ENCODE measurements at regions not wholly inside any gene's neighbourhood (a gene's known extent, or its start where the extent isn't known, plus 50 kb on each side); places are given as distances from the start of the nearest gene placed in this dataset.
A peak's percentile ranks its signal among the peaks of the same experiment; 100 is the strongest.
"Not testable (repeated sequence)": the region's sequence is repeated elsewhere in the genome, so short reads cannot be mapped to it uniquely, and the experiment has no call there.

DNA sequence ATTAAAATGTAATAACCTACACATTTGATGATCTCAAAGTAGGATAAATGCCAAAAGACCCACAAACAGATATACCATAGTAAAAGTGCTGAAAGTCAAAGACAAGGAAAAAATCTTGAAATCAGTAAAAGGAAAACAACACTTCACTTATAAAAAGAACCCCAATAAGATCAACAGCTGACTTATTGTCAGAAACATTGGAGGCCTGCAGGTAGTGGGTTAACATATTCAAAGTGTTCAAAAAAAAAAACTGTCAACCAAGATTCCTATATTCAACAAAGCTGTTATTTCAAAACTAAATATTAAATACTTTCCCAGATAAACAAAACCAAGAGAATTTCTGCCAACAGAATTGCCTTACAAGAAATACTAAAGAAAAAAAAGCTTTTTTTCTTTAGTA is 347.1 kb downstream of the GUCY2F start:
- no peaks in the 10 kb centered on the region for H3K27me3 Mint-ChIP-seq (ENCODE audit: low read depth)
- intact Hi-C loops (cut with micrococcal nuclease) = no loop called here
- H3K4me3 Mint-ChIP-seq = no peak overlapping the region

DNA sequence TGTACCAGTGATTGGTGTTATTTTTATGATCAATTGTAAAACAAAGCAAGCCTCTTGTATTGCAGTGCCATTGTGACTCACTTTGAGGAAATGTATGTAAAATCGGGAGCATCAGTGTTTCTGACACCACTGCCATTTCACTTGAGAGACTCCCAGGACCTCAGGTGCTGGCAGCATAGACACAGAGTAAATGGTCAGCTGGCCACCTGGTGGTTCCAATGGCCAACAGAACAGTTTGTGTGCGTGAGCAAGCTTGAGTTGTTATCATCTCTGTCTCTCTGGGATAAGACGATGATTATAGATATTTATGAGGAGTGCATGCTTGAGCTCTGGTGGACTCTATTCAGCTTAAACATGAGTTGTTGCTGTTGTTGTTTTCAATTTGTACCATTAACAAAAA is 356.6 kb downstream of the GUCY2F start:
- H3K4me1 Mint-ChIP-seq (ENCODE audit: low read depth) = no peaks in the 10 kb centered on the region
- intact Hi-C loops (cut with micrococcal nuclease) = no loop called here
- CTCF ChIA-PET = no interaction called here
- H3K9me3 Mint-ChIP-seq = no peaks in the 10 kb centered on the region
- H3K4me3 Mint-ChIP-seq = no peak overlapping the region
- H3K27ac Mint-ChIP-seq = no peak overlapping the region
- H3K27me3 Mint-ChIP-seq (ENCODE audit: low read depth) = no peaks in the 10 kb centered on the region
- no peaks in the 10 kb centered on the region for H3K36me3 Mint-ChIP-seq (ENCODE audit: low read depth)
- no peak for DNase-seq

More for the DNA sequence above, 347.1 kb downstream of the GUCY2F start:
- Mint-ChIP-seq H3K27ac (no peak overlapping the region), H3K4me1 (ENCODE audit: low read depth) (no peaks in the 10 kb centered on the region), H3K36me3 (ENCODE audit: low read depth) (no peaks in the 10 kb centered on the region), H3K9me3 (peaks cover 1% of the 10 kb centered on the region)
- no peak for DNase-seq
- CTCF ChIA-PET = no interaction called here

DNA sequence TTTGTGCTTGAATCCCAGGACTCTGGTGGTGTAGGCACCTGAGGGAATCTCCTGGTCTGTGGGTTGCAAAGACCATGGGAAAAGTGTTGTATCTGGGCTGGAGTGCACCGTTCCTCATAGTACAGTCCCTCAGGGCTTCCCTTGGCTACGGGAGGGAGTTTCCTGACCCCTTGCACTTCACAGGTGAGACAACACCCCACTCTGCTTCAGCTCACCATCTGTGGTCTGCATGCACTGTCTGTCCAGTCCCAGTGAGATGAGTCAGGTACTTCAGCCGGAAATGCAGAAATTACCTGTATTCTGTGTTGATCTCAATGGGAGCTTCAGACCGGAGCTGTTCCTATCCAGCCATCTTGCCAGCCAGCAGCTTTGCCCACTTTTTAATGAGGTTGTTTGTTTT is 353.0 kb upstream of the IRS4 start:
- Mint-ChIP-seq H3K4me1 (ENCODE audit: low read depth) (no peaks in the 10 kb centered on the region), H3K9me3 (peaks cover 3% of the 10 kb centered on the region), H3K4me3 (no peak overlapping the region), H3K27ac (no peak overlapping the region), H3K27me3 (ENCODE audit: low read depth) (no peaks in the 10 kb centered on the region), H3K36me3 (ENCODE audit: low read depth) (no peaks in the 10 kb centered on the region)
- CTCF ChIA-PET = no interaction called here
- no peak for DNase-seq
- intact Hi-C loops (cut with micrococcal nuclease) = no loop called here

DNA sequence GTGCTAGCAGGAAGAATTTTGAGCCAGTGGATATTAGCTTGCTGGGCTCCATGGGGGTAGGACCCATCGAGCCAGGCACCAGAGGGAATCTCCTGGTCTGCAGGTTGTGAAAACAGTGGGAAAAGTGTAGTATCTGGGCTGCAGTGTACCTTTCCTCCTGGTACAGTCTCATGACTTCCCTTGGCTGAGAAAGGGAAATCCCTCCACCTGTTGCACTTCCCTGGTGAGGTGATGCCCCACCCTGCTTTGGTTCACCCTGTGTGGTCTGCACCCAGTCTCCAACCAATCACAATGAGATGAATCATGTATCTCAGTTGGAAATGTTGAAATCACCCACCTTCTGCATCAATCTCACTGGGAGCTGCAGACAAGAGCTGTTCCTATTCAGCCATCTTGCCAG is 341.4 kb upstream of the IRS4 start:
- Mint-ChIP-seq H3K4me3 (no peak overlapping the region), H3K4me1 (ENCODE audit: low read depth) (no peaks in the 10 kb centered on the region), H3K27me3 (ENCODE audit: low read depth) (no peaks in the 10 kb centered on the region), H3K36me3 (ENCODE audit: low read depth) (no peaks in the 10 kb centered on the region), H3K9me3 (no peaks in the 10 kb centered on the region), H3K27ac (no peak overlapping the region)
- no peak for DNase-seq
- CTCF ChIA-PET = no interaction called here
- intact Hi-C loops (cut with micrococcal nuclease) = no loop called here

DNA sequence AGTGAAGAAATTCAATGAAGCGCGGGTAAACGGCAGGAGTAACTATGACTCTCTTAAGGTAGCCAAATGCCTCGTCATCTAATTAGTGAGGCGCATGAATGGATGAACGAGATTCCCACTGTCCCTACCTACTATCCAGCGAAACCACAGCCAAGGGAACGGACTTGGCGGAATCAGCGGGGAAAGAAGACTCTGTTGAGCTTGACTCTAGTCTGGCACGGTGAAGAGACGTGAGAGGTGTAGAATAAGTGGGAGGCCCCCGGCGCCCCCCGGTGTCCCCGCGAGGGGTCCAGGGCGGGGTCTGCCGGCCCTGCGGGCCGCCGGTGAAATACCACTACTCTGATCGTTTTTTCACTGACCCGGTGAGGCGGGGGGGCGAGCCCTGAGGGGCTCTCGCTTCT is 317.8 kb upstream of the IRS4 start:
- H3K27ac Mint-ChIP-seq; H3K4me3 Mint-ChIP-seq; intact Hi-C loops (cut with micrococcal nuclease); H3K27me3 Mint-ChIP-seq (ENCODE audit: low read depth); H3K9me3 Mint-ChIP-seq; H3K4me1 Mint-ChIP-seq (ENCODE audit: low read depth); H3K36me3 Mint-ChIP-seq (ENCODE audit: low read depth); CTCF ChIA-PET: not testable (repeated sequence)
- DNase-seq = peak; percentile 6

DNA sequence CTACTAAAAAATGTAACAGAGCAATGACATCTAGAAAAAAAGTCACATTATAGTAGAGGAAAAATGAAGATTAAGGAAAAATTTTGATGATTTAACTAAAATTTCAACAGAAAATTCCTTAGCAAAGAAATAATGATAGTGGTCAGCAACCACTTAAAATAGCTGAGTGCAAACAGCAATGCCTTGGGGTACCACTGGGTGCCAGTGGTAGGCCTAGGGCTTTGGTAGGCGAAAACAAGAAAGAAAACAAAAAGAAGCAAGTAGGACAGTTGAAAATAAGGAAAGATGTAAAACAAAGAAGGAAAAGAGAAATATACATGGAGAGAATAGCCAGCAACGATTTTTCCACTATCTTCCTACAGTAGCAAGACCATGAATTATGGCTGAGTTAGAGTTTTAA is 313.5 kb upstream of the IRS4 start:
- Mint-ChIP-seq H3K27ac (no peak overlapping the region), H3K36me3 (ENCODE audit: low read depth) (no peaks in the 10 kb centered on the region), H3K4me1 (ENCODE audit: low read depth) (no peaks in the 10 kb centered on the region), H3K9me3 (no peaks in the 10 kb centered on the region), H3K27me3 (ENCODE audit: low read depth) (no peaks in the 10 kb centered on the region), H3K4me3 (no peak overlapping the region)
- CTCF ChIA-PET = no interaction called here
- intact Hi-C loops (cut with micrococcal nuclease) = no loop called here
- no peak for DNase-seq

DNA sequence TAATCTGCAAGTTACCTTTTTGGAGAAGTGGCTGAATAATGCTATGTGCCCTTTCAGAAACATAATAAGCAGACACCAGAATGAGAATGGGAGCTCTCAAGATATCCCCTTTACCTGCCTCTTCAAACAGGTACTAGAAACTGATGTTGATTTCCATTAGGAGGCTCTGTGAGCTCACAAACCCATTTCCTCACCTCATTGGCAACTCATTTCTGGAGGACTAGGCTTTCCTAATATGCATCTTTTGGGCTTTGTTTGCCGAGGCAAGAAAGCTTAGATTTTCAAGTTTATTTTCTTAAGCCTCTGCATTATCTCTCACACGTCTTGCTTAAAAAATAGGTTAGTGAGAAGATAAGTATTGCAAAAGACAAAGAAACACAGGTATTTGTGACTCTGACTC is 313.1 kb upstream of the IRS4 start:
- no peak overlapping the region for H3K4me3 Mint-ChIP-seq
- no peaks in the 10 kb centered on the region for H3K36me3 Mint-ChIP-seq (ENCODE audit: low read depth)
- no peaks in the 10 kb centered on the region for H3K27me3 Mint-ChIP-seq (ENCODE audit: low read depth)
- no peaks in the 10 kb centered on the region for H3K9me3 Mint-ChIP-seq
- no peaks in the 10 kb centered on the region for H3K4me1 Mint-ChIP-seq (ENCODE audit: low read depth)
- CTCF ChIA-PET = no interaction called here
- DNase-seq = no peak
- intact Hi-C loops (cut with micrococcal nuclease) = no loop called here
- no peak overlapping the region for H3K27ac Mint-ChIP-seq

DNA sequence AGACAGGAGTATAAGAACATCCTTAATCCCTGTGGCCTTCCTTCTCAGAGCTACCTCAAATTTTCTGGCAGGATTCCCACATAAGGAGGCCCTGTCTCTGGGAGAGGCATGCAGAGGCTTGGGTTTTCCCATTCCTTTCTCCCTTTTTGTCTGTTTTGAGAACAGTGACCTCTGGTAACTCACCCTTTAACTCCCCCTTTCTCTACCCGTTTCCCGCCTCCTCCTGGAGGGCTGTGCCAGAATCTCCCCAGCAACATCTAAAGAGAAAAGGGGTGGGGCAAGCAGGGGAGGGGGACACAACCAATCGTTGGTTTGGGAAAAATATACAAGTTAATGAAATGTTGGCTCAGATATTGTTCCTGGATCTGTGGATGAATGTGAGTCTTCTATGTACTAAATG is 303.7 kb upstream of the IRS4 start:
- CTCF ChIA-PET = no interaction called here
- DNase-seq = no peak
- Mint-ChIP-seq H3K4me3 (no peak overlapping the region), H3K27ac (no peak overlapping the region), H3K4me1 (ENCODE audit: low read depth) (no peaks in the 10 kb centered on the region), H3K9me3 (no peaks in the 10 kb centered on the region), H3K27me3 (ENCODE audit: low read depth) (no peaks in the 10 kb centered on the region), H3K36me3 (ENCODE audit: low read depth) (no peaks in the 10 kb centered on the region)
- intact Hi-C loops (cut with micrococcal nuclease) = no loop called here

DNA sequence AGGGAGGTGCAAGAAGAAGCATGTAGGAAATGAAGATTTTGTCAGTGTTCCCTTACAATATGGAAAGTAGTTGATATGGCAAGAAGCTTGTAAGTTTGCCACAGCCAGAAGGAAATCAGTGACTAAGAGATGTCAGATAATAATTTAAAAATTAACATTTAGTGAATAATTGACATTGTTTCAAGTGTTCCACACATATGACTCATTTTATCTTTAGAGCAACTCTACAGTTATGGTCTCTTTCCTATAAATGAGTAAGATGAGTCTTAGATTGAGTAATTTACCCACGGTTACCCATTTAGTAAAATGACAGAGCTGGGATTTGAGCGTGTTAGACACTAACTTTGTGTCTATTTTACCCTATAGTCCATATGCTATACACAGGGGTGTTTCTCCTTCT is 300.3 kb upstream of the IRS4 start:
- CTCF ChIA-PET = no interaction called here
- H3K36me3 Mint-ChIP-seq (ENCODE audit: low read depth) = no peaks in the 10 kb centered on the region
- H3K27ac Mint-ChIP-seq = no peak overlapping the region
- no peak overlapping the region for H3K4me3 Mint-ChIP-seq
- H3K4me1 Mint-ChIP-seq (ENCODE audit: low read depth) = no peaks in the 10 kb centered on the region
- intact Hi-C loops (cut with micrococcal nuclease) = no loop called here
- H3K9me3 Mint-ChIP-seq = no peaks in the 10 kb centered on the region
- H3K27me3 Mint-ChIP-seq (ENCODE audit: low read depth) = no peaks in the 10 kb centered on the region
- no peak for DNase-seq

DNA sequence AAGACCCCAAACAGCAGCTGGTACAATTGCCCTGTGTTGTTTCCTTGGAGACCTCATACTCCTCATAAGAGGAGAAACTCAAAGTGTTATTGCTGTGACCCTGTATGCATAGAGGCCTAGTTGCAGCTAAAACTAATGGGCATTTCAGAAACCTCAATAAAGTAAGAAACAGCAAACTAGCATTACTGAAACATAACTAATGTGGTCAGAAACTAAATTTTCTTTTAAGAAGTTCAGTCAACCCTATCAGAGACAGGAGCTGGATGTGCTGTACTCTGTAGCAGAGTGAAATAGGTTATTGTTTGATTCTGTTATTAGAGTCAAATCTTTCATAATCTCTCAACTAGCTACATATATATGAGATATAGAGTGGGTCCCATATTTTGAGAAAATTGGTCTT is 257.5 kb upstream of the IRS4 start:
- Mint-ChIP-seq H3K4me1 (ENCODE audit: low read depth) (no peaks in the 10 kb centered on the region), H3K9me3 (peaks cover 3% of the 10 kb centered on the region), H3K27ac (no peak overlapping the region), H3K4me3 (no peak overlapping the region), H3K27me3 (ENCODE audit: low read depth) (no peaks in the 10 kb centered on the region), H3K36me3 (ENCODE audit: low read depth) (no peaks in the 10 kb centered on the region)
- no peak for DNase-seq
- CTCF ChIA-PET = no interaction called here
- intact Hi-C loops (cut with micrococcal nuclease) = no loop called here

DNA sequence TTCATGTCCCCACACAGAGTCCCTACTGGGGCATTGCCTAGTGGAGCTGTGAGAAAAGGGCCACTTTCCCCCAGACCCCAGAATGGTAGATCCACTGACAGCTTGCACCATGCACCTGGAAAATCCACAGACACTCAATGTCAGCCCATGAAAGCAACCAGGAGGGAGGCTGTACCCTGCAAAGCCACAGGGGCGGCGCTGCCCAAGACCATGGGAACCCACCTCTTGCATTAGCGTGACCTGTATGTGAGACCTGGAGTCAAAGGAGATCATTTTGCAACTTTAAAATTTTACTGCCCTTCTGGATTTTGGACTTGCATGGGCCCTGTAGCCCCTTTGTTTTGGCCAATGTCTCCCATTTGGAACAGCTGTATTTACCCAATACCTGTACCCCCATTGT is 236.5 kb upstream of the IRS4 start:
- intact Hi-C loops (cut with micrococcal nuclease); H3K9me3 Mint-ChIP-seq; CTCF ChIA-PET; DNase-seq; H3K4me1 Mint-ChIP-seq (ENCODE audit: low read depth); H3K27ac Mint-ChIP-seq; H3K27me3 Mint-ChIP-seq (ENCODE audit: low read depth); H3K36me3 Mint-ChIP-seq (ENCODE audit: low read depth); H3K4me3 Mint-ChIP-seq: not testable (repeated sequence)

DNA sequence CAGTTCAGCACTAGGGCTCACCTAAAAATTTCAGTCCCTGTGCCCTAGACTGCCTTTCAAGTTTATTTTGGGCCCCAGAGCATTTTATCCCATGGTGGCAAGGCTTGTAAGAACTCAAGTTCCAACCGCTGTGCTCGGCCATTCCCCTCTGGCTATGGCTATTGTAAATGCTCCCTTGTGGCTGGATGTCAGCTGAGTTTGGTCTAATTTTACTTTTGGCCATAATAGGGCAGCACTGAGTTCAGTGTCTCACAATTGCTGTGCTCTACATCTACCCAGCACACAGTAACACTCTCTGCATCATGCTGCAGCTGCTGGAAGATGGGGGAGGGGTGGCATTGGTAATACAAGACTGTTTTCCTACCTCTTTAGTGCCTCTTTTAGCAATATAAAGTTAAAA is 210.8 kb upstream of the IRS4 start:
- H3K4me1 Mint-ChIP-seq (ENCODE audit: low read depth) = no peaks in the 10 kb centered on the region
- H3K27ac Mint-ChIP-seq = no peak overlapping the region
- CTCF ChIA-PET = no interaction called here
- no peaks in the 10 kb centered on the region for H3K36me3 Mint-ChIP-seq (ENCODE audit: low read depth)
- intact Hi-C loops (cut with micrococcal nuclease) = no loop called here
- H3K4me3 Mint-ChIP-seq = no peak overlapping the region
- H3K9me3 Mint-ChIP-seq = no peaks in the 10 kb centered on the region
- no peak for DNase-seq
- no peaks in the 10 kb centered on the region for H3K27me3 Mint-ChIP-seq (ENCODE audit: low read depth)

DNA sequence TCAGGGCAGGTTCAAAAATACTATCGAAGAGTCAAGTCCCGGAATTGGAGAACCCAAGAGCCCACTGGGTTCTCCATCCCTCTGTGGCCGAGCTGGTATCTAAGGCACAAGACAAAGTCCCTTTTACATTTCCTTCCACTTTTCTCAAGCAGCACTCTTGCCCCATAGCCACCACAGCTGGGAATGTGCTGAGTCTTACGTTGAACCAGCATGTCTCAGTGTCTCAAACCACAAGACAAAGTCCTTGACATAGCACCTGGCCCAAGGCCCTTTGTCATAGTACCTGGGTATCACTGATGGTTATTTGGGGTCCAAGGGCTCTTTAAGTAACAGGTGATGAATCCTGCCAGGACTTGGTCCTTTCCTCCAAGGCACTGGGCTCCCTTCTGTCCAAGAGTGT is 210.2 kb upstream of the IRS4 start:
- H3K4me1 Mint-ChIP-seq (ENCODE audit: low read depth) = no peaks in the 10 kb centered on the region
- CTCF ChIA-PET = no interaction called here
- no peak overlapping the region for H3K4me3 Mint-ChIP-seq
- H3K27me3 Mint-ChIP-seq (ENCODE audit: low read depth) = no peaks in the 10 kb centered on the region
- no peak for DNase-seq
- no peak overlapping the region for H3K27ac Mint-ChIP-seq
- intact Hi-C loops (cut with micrococcal nuclease) = no loop called here
- no peaks in the 10 kb centered on the region for H3K36me3 Mint-ChIP-seq (ENCODE audit: low read depth)
- H3K9me3 Mint-ChIP-seq = no peaks in the 10 kb centered on the region

DNA sequence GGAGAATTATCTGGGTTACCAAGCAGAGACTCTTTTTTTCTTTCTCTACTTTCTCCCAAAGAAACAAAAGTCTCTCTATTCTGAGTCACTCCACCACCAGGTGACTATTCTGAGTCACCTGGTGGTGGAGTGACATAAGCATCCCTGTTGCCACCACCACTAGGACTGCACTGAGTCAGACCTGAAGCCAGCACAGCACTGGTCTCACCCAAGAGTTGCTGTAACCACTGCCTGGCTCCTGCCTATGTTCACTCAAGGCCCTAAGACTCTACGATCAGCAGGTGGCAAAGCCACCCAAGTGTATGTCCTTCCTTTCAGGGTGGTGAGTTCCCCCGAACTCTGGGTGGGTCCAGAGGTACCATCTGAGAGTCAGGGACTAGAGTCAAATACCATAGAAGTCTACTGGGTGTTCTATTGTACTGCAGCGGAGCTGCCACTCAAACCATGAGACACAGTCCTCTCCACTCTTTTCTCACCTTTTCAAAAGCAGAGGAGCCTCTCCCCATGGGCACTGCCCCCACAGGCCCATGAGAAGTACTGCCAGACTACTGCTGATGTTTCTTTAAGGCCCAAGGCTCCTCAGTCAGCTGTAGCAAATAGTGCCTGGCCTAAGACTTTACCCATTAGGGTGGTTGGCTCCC is 209.6 kb upstream of the IRS4 start:
- peak; percentile 9 for DNase-seq
- Mint-ChIP-seq H3K27me3 (ENCODE audit: low read depth) (no peaks in the 10 kb centered on the region), H3K36me3 (ENCODE audit: low read depth) (no peaks in the 10 kb centered on the region), H3K4me3 (no peak overlapping the region), H3K27ac (no peak overlapping the region), H3K4me1 (ENCODE audit: low read depth) (no peaks in the 10 kb centered on the region), H3K9me3 (no peaks in the 10 kb centered on the region)
- intact Hi-C loops (cut with micrococcal nuclease) = no loop called here
- CTCF ChIA-PET = no interaction called here
